Osteoblast (primary cell): ENCODE measurements at regions not wholly inside any gene's neighbourhood (a gene's known extent, or its start where the extent isn't known, plus 50 kb on each side); places are given as distances from the start of the nearest gene placed in this dataset.

Experiments
- DNase-seq: peaks from one replicate; pipeline ENCODE4 v3.0.0; 2011; ENCODE audit warnings: low spot score, mixed read lengths; ENCODE audit not compliant: insufficient read length; ENCODE audit errors: missing footprints
- H2AFZ ChIP-seq: 2 replicates; pipeline ENCODE4 v1.6.0; 2011; ENCODE audit warnings: mild to moderate bottlenecking, low read length
- H3K27ac ChIP-seq: 2 replicates; pipeline ENCODE4 v1.5.1; 2011; ENCODE audit warnings: mild to moderate bottlenecking, low read depth, low read length, moderate library complexity
- H3K27me3 ChIP-seq: 2 replicates; pipeline ENCODE4 v1.6.0; 2012; ENCODE audit warnings: mild to moderate bottlenecking, control low read depth, inconsistent platforms, low read length, moderate library complexity; ENCODE audit not compliant: insufficient read depth
- H3K36me3 ChIP-seq: 2 replicates; pipeline ENCODE4 v1.5.1; 2011; ENCODE audit warnings: mild to moderate bottlenecking, low read length, control low read depth, moderate library complexity; ENCODE audit not compliant: insufficient read depth
- H3K4me1 ChIP-seq: 2 replicates; pipeline ENCODE4 v1.5.1; 2011; ENCODE audit warnings: mild to moderate bottlenecking, low read length, control low read depth, moderate library complexity; ENCODE audit not compliant: insufficient read depth
- H3K4me2 ChIP-seq: 2 replicates; pipeline ENCODE4 v1.6.0; 2011; ENCODE audit warnings: mild to moderate bottlenecking, low read length; ENCODE audit not compliant: insufficient read depth
- H3K4me3 ChIP-seq: fragments of 200-600 bp; sonication (generic); 3 replicates; pipeline ENCODE4 v1.5.1; 2012; ENCODE audit warnings: mild to moderate bottlenecking, low read length, inconsistent platforms; ENCODE audit not compliant: insufficient read depth
- H3K79me2 ChIP-seq: 2 replicates; pipeline ENCODE4 v1.6.0; 2012; ENCODE audit warnings: mild to moderate bottlenecking, low read length, control low read depth, inconsistent platforms; ENCODE audit not compliant: insufficient read depth
- H3K9me3 ChIP-seq: 2 replicates; pipeline ENCODE4 v1.5.1; 2011; ENCODE audit warnings: low read depth, low read length, control low read depth
- H4K20me1 ChIP-seq: 2 replicates; pipeline ENCODE4 v1.6.0; 2012; ENCODE audit warnings: mild to moderate bottlenecking, low read length, control low read depth; ENCODE audit not compliant: insufficient read depth
- CTCF ChIP-seq: IDR thresholded peaks from 2 replicates; pipeline ENCODE4 v1.5.1; 2011; ENCODE audit warnings: mild to moderate bottlenecking, low read depth, low read length, moderate library complexity; ENCODE audit errors: extremely low read depth

- DNase-seq = no peak
- Histone ChIP-seq H3K79me2 (no peaks in the 10 kb centered on the region), H3K27ac (no peak overlapping the region), H3K4me1 (no peaks in the 10 kb centered on the region), H3K36me3 (no peaks in the 10 kb centered on the region), H3K27me3 (no peaks in the 10 kb centered on the region), H2AFZ (no peak overlapping the region), H3K4me2 (no peak overlapping the region), H3K9me3 (no peaks in the 10 kb centered on the region), H4K20me1 (no peaks in the 10 kb centered on the region), H3K4me3 (no peak overlapping the region)
- no peak for TF ChIP-seq CTCF
Measured at GRCh38 chr3:176286476-176287085, 910.7 kb downstream of the TBL1XR1 start.

GRCh38 chr3:176275538-176275937 is 921.7 kb downstream of the TBL1XR1 start:
- DNase-seq = no peak
- no peak overlapping the region for H3K4me2 ChIP-seq
- H3K4me3 ChIP-seq = no peak overlapping the region
- no peak overlapping the region for H2AFZ ChIP-seq
- TF ChIP-seq CTCF = no peak
- no peaks in the 10 kb centered on the region for H3K36me3 ChIP-seq
- H3K27me3 ChIP-seq = no peaks in the 10 kb centered on the region
- H3K27ac ChIP-seq = no peak overlapping the region
- H3K9me3 ChIP-seq = no peaks in the 10 kb centered on the region
- H3K4me1 ChIP-seq = no peaks in the 10 kb centered on the region
- no peaks in the 10 kb centered on the region for H4K20me1 ChIP-seq
- no peaks in the 10 kb centered on the region for H3K79me2 ChIP-seq

GRCh38 chr3:176275113-176275512 is 922.2 kb downstream of the TBL1XR1 start:
- Histone ChIP-seq H2AFZ (no peak overlapping the region), H3K36me3 (no peaks in the 10 kb centered on the region), H3K9me3 (no peaks in the 10 kb centered on the region), H3K79me2 (no peaks in the 10 kb centered on the region), H3K4me1 (no peaks in the 10 kb centered on the region), H4K20me1 (no peaks in the 10 kb centered on the region), H3K27me3 (no peaks in the 10 kb centered on the region), H3K27ac (no peak overlapping the region), H3K4me2 (no peak overlapping the region), H3K4me3 (no peak overlapping the region)
- no peak for TF ChIP-seq CTCF
- no peak for DNase-seq

GRCh38 chr3:176274161-176274560 is 923.1 kb downstream of the TBL1XR1 start:
- Histone ChIP-seq H3K36me3 (no peaks in the 10 kb centered on the region), H3K27me3 (no peaks in the 10 kb centered on the region), H4K20me1 (no peaks in the 10 kb centered on the region), H3K4me3 (no peak overlapping the region), H3K27ac (no peak overlapping the region), H3K9me3 (no peaks in the 10 kb centered on the region), H3K4me1 (no peaks in the 10 kb centered on the region), H3K79me2 (no peaks in the 10 kb centered on the region), H3K4me2 (no peak overlapping the region), H2AFZ (no peak overlapping the region)
- no peak for TF ChIP-seq CTCF
- DNase-seq = no peak
